ENCODE measurements at regions not wholly inside any gene's neighbourhood (a gene's known extent, or its start where the extent isn't known, plus 50 kb on each side); places are given as distances from the start of the nearest gene placed in this dataset.

- TF ChIP-seq GATA2 (IDR thresholded peaks at IDR 0.05; ENCODE audit: insufficient read depth, insufficient read length, low read depth, low read length) (no peak), CTCF (IDR thresholded peaks at IDR 0.05; ENCODE audit: extremely low read depth in 1 of 2, insufficient read depth in 1 of 2, low read depth in 1 of 2, low read length in 2 of 2) (no peak), EZH2 (IDR thresholded peaks at IDR 0.05; ENCODE audit: borderline replicate concordance, low read depth, low read length, severe bottlenecking) (no peak), POLR2A (IDR thresholded peaks at IDR 0.05; ENCODE audit: low read depth, low read length) (no peak)
Measured at GRCh38 chr14:95437715-95438114, 78.7 kb downstream of the SYNE3 start.

All from endothelial cell of umbilical vein (primary cell).